ENCODE measurements at regions not wholly inside any gene's neighbourhood (a gene's known extent, or its start where the extent isn't known, plus 50 kb on each side); places are given as distances from the start of the nearest gene placed in this dataset.

DNA sequence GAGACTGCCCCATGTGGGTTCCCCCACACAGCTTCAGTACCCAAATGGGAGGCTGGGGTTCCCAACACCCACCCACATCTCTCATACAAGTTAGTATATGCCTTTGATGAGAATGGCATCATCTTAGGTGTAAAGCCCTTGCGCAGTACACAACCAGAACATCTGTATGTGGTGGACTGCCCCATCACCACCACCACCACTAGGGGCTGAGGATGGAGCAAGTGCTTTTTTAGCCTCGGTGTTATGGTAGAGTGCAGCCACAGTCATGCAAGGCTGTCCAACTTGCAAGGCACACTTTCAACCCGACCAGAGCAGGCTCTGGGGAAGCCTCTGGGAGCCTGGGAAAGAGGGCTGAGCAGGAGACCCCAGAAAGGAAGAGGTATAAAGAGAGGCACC lies 241.2 kb downstream of the TFCP2L1 start:
- no peak for DNase-seq (ENCODE audit: low read depth)
- TF ChIP-seq, protein P1, sequence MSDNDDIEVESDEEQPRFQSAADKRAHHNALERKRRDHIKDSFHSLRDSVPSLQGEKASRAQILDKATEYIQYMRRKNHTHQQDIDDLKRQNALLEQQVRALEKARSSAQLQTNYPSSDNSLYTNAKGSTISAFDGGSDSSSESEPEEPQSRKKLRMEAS (IDR thresholded peaks at IDR 0.05; ENCODE audit: low read depth, low read length) = no peak
- no peak for TF ChIP-seq POLR2A (IDR thresholded peaks at IDR 0.05; ENCODE audit: extremely low read depth, insufficient read length)

DNA sequence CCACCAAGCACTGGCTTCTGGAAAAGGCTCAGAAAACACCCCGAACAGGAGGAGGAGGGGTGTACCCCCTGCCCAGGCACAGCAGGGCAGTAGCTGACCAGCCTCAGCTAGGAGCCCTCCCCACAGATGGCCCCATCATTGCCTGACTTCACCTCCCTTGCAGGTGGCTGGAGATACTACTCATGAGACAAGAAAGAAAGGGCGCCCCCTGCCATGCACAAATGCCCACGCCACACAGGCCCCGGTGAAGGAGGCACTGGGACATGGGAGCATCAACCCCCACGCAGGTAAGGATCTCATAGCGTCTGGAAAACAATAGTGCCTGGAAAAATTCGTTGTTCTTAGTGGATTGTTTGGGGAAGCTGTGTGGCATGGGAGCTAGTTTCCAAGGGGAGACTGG lies 240.6 kb downstream of the TFCP2L1 start:
- peak; percentile 16 for DNase-seq (ENCODE audit: low read depth)
- H3K4me3 ChIP-seq (ENCODE audit: low read depth, low read length) = no peak overlapping the region
- TF ChIP-seq, protein P1 (IDR thresholded peaks at IDR 0.05; ENCODE audit: low read depth, low read length) = no peak
- no peak for TF ChIP-seq MYC (IDR thresholded peaks at IDR 0.05; ENCODE audit: low read depth, low read length)
- TF ChIP-seq, protein P2, sequence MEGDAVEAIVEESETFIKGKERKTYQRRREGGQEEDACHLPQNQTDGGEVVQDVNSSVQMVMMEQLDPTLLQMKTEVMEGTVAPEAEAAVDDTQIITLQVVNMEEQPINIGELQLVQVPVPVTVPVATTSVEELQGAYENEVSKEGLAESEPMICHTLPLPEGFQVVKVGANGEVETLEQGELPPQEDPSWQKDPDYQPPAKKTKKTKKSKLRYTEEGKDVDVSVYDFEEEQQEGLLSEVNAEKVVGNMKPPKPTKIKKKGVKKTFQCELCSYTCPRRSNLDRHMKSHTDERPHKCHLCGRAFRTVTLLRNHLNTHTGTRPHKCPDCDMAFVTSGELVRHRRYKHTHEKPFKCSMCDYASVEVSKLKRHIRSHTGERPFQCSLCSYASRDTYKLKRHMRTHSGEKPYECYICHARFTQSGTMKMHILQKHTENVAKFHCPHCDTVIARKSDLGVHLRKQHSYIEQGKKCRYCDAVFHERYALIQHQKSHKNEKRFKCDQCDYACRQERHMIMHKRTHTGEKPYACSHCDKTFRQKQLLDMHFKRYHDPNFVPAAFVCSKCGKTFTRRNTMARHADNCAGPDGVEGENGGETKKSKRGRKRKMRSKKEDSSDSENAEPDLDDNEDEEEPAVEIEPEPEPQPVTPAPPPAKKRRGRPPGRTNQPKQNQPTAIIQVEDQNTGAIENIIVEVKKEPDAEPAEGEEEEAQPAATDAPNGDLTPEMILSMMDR (IDR thresholded peaks at IDR 0.05; ENCODE audit: low read depth, low read length) = peak; percentile 43
- TF ChIP-seq POLR2A (IDR thresholded peaks at IDR 0.05; ENCODE audit: extremely low read depth, insufficient read length) = no peak

More for the DNA sequence above, 241.2 kb downstream of the TFCP2L1 start:
- no peak overlapping the region for H3K4me3 ChIP-seq (ENCODE audit: low read depth, low read length)

DNA sequence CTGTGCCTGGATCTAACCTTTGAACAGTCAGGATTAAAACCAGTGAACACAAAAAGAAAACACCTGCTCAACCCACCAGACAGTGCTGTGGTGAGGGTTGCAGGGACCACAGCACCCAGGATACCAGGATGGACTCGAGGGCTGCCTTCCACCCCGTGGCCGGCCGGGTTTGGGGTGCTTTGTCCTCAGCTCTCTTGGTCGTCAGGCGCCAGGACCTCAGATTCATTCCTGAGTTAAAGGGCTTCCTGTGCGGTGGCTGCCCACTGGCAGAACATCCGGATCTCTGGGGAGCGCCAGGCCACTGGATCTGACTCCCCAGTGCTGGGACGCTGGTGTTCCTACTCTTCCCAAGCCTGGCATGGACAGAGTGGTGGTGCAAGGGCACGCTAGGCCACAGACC lies 239.8 kb downstream of the TFCP2L1 start:
- TF ChIP-seq, protein P1 (IDR thresholded peaks at IDR 0.05; ENCODE audit: low read depth, low read length) = no peak
- TF ChIP-seq, protein P2 (IDR thresholded peaks at IDR 0.05; ENCODE audit: low read depth, low read length) = no peak
- TF ChIP-seq POLR2A (IDR thresholded peaks at IDR 0.05; ENCODE audit: extremely low read depth, insufficient read length) = no peak
- TF ChIP-seq MYC (IDR thresholded peaks at IDR 0.05; ENCODE audit: low read depth, low read length) = no peak
- no peak overlapping the region for H3K4me3 ChIP-seq (ENCODE audit: low read depth, low read length)
- no peak for DNase-seq (ENCODE audit: low read depth)

DNA sequence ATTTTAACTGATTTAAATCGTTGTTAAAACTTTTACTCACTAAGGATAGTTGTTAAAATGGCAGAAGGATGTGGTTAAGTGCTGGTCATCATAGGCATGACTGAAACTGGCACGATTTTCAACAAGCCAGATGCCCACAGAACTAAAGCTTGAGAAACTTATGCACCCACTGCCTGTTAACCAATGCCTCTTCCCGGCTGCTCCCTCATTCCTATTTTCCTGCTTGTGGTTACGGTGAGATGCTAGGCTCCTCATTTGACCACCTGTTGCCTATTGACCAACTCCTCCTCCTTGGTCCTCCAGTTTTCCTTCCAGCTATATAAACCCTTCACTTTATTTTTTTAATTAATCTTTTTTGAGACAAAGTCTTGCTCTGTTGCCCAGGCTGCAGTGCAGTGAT lies 238.7 kb downstream of the TFCP2L1 start:
- no peak for DNase-seq (ENCODE audit: low read depth)
- H3K4me3 ChIP-seq (ENCODE audit: low read depth, low read length) = no peak overlapping the region
- TF ChIP-seq, protein P2 (IDR thresholded peaks at IDR 0.05; ENCODE audit: low read depth, low read length) = no peak
- TF ChIP-seq POLR2A (IDR thresholded peaks at IDR 0.05; ENCODE audit: extremely low read depth, insufficient read length) (no peak), MYC (IDR thresholded peaks at IDR 0.05; ENCODE audit: low read depth, low read length) (no peak)
- TF ChIP-seq, protein P1 (IDR thresholded peaks at IDR 0.05; ENCODE audit: low read depth, low read length) = no peak

DNA sequence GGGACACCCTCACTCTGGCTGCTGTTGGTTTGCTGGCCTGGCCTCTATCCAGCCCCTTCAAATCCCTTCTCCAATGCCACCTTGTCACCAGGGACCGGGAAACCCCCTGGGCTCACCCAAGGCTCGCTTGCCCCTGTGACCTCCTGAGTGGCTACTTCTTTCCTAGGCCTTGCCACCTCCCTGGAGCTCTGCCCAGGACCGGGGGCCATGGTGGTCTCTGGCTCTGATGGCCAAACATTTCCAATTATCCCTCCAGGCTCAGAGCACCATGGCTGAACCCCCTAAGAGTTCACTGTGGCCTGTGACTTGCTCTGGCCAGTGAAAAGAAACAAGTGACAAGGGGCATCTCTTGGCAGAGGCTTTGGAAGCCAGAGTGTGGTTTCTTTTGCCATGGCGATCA lies 237.6 kb downstream of the TFCP2L1 start:
- DNase-seq (ENCODE audit: low read depth) = no peak

DNA sequence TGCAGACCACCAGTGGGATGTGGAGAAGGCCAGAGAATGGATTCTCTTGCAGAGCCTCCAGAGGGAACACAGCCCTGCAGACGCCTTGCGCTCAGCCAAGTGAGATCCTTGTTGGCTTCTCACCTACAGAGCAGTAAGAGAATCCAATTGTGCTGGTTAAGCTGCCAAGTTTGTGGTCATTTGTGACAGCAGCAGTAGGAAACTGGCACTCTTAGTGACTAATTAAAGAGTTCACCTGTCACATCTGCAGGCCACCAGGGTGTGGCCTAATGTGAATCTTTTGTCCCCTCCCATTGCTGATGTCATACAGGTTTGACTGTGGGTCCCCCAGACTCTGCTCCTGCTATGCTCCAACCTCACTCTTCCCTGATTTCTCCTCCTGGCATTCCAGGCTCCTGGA lies 235.9 kb downstream of the TFCP2L1 start:
- no peak for DNase-seq (ENCODE audit: low read depth)
- no peak overlapping the region for H3K4me3 ChIP-seq (ENCODE audit: low read depth, low read length)
- TF ChIP-seq, protein P2 (IDR thresholded peaks at IDR 0.05; ENCODE audit: low read depth, low read length) = no peak
- TF ChIP-seq, protein P1 (IDR thresholded peaks at IDR 0.05; ENCODE audit: low read depth, low read length) = no peak
- TF ChIP-seq POLR2A (IDR thresholded peaks at IDR 0.05; ENCODE audit: extremely low read depth, insufficient read length) = no peak
- no peak for TF ChIP-seq MYC (IDR thresholded peaks at IDR 0.05; ENCODE audit: low read depth, low read length)

More for the DNA sequence above, 237.6 kb downstream of the TFCP2L1 start:
- no peak overlapping the region for H3K4me3 ChIP-seq (ENCODE audit: low read depth, low read length)
- TF ChIP-seq POLR2A (IDR thresholded peaks at IDR 0.05; ENCODE audit: extremely low read depth, insufficient read length) = no peak
- TF ChIP-seq, protein P1 (IDR thresholded peaks at IDR 0.05; ENCODE audit: low read depth, low read length) = no peak
- no peak for TF ChIP-seq MYC (IDR thresholded peaks at IDR 0.05; ENCODE audit: low read depth, low read length)
- TF ChIP-seq, protein P2 (IDR thresholded peaks at IDR 0.05; ENCODE audit: low read depth, low read length) = no peak

Measured in NB4 (cell line).